ENCODE measurements at regions not wholly inside any gene's neighbourhood (a gene's known extent, or its start where the extent isn't known, plus 50 kb on each side); places are given as distances from the start of the nearest gene placed in this dataset.

- TF ChIP-seq POLR2AphosphoS5 (IDR thresholded peaks at IDR 0.05; ENCODE audit: low read depth, low read length) (no peak), POLR2A (IDR thresholded peaks at IDR 0.05; ENCODE audit: low read depth, low read length) (no peak), TAF1 (IDR thresholded peaks at IDR 0.05; ENCODE audit: low read depth, low read length) (no peak), PAX5 (IDR thresholded peaks at IDR 0.05; ENCODE audit: insufficient read depth, low read length, severe bottlenecking) (no peak)
Observed at GRCh38 chr22:47401976-47402770, 639.7 kb downstream of the TBC1D22A start.

Measured in GM12891 (cell line).